Right atrium auricular region (tissue), 2 donors: ENCODE measurements at regions not wholly inside any gene's neighbourhood (a gene's known extent, or its start where the extent isn't known, plus 50 kb on each side); places are given as distances from the start of the nearest gene placed in this dataset.

Source experiments
- DNase-seq: peaks from one replicate; pipeline ENCODE4 v3.0.0-alpha.2; 2019; ENCODE audit warnings: low spot score
- H3K27ac ChIP-seq, 2 donors: fragments of 200-600 bp; sonication (generic); 1 replicate in 1 of 2; 2 replicates in 1 of 2; pipeline ENCODE4 v1.5.1; 2016 to 2019
- H3K27me3 ChIP-seq, 2 donors: fragments of 200-600 bp; sonication (generic); one replicate each; pipeline versions ENCODE4 v1.5.1 to v1.6.0; 2017 to 2019
- H3K36me3 ChIP-seq: fragments of 200-600 bp; sonication (generic); one replicate; pipeline ENCODE4 v1.5.1; 2016
- H3K4me1 ChIP-seq, 2 donors: fragments of 200-600 bp; sonication (generic); one replicate each; pipeline versions ENCODE4 v1.5.1 to v1.6.0; 2017 to 2019
- H3K4me3 ChIP-seq, 2 donors: fragments of 200-600 bp; sonication (generic); 1 replicate in 1 of 2; 2 replicates in 1 of 2; pipeline ENCODE4 v1.5.1; 2017 to 2019; ENCODE audit warnings: mild to moderate bottlenecking in 1 of 2, moderate library complexity in 1 of 2
- H3K9me3 ChIP-seq, 2 donors: fragments of 200-600 bp; sonication (generic); one replicate each; pipeline ENCODE4 v1.5.1; 2019
- CTCF ChIP-seq, 2 donors: fragments of 200-600 bp; sonication (generic); IDR thresholded peaks; one replicate each; pipeline ENCODE4 v1.5.1; 2019; ENCODE audit warnings: antibody characterized with exemption in 2 of 2

GRCh38 chr2:64325852-64326577 is 127.9 kb upstream of the LGALSL start:
- Histone ChIP-seq H3K9me3 (peaks cover 0 to under 1% of the 10 kb centered on the region in 2 donors), H3K4me3 (no peak overlapping the region), H3K4me1 (peaks cover 0 to 23% of the 10 kb centered on the region in 2 donors), H3K27me3 (no peaks in the 10 kb centered on the region), H3K27ac (no peak overlapping the region), H3K36me3 (no peaks in the 10 kb centered on the region)
- TF ChIP-seq CTCF (IDR thresholded peaks at IDR 0.05): no peak
- no peak for DNase-seq

- no peak for DNase-seq
- peaks cover 0 to 27% of the 10 kb centered on the region in 2 donors for H3K4me1 ChIP-seq
- no peaks in the 10 kb centered on the region for H3K27me3 ChIP-seq
- no peak overlapping the region for H3K27ac ChIP-seq
- H3K9me3 ChIP-seq: no peaks in the 10 kb centered on the region
- H3K36me3 ChIP-seq: no peaks in the 10 kb centered on the region
- no peak for TF ChIP-seq CTCF (IDR thresholded peaks at IDR 0.05)
- no peak overlapping the region for H3K4me3 ChIP-seq
Measured at GRCh38 chr2:64326578-64327050, 127.3 kb upstream of the LGALSL start.

GRCh38 chr2:64327129-64327509 is 126.8 kb upstream of the LGALSL start:
- no peak for DNase-seq
- Histone ChIP-seq H3K36me3 (no peaks in the 10 kb centered on the region), H3K4me1 (peaks cover 0 to 27% of the 10 kb centered on the region in 2 donors), H3K27ac (peak overlapping the region; percentile 54 to 58), H3K4me3 (no peak overlapping the region), H3K9me3 (no peaks in the 10 kb centered on the region), H3K27me3 (no peaks in the 10 kb centered on the region)
- TF ChIP-seq CTCF (IDR thresholded peaks at IDR 0.05): no peak

GRCh38 chr2:64327510-64328414 is 126.2 kb upstream of the LGALSL start:
- TF ChIP-seq CTCF (IDR thresholded peaks at IDR 0.05): peak; percentile 12 to 71
- H3K27me3 ChIP-seq: no peaks in the 10 kb centered on the region
- peak overlapping the region in 1 of 2 donors; percentile 18 for H3K4me3 ChIP-seq
- H3K27ac ChIP-seq: peak overlapping the region; percentile 54 to 58
- H3K4me1 ChIP-seq: peaks cover 0 to 27% of the 10 kb centered on the region in 2 donors
- DNase-seq: no peak
- no peaks in the 10 kb centered on the region for H3K9me3 ChIP-seq
- no peaks in the 10 kb centered on the region for H3K36me3 ChIP-seq

GRCh38 chr2:64328415-64328722 is 125.6 kb upstream of the LGALSL start:
- Histone ChIP-seq H3K9me3 (no peaks in the 10 kb centered on the region), H3K4me1 (peaks cover 0 to 27% of the 10 kb centered on the region in 2 donors), H3K27ac (peak overlapping the region; percentile 54 to 58), H3K36me3 (no peaks in the 10 kb centered on the region), H3K27me3 (no peaks in the 10 kb centered on the region), H3K4me3 (no peak overlapping the region)
- peak; percentile 53 for DNase-seq
- no peak for TF ChIP-seq CTCF (IDR thresholded peaks at IDR 0.05)
